ENCODE measurements at regions not wholly inside any gene's neighbourhood (a gene's known extent, or its start where the extent isn't known, plus 50 kb on each side); places are given as distances from the start of the nearest gene placed in this dataset.
"Not testable (repeated sequence)": the region's sequence is repeated elsewhere in the genome, so short reads cannot be mapped to it uniquely, and the experiment has no call there.

- TF ChIP-seq CTCF, POLR2A (IDR thresholded peaks at IDR 0.05): not testable (repeated sequence)
Measured at GRCh38 chr15:83383608-83384139, 63.5 kb upstream of the SH3GL3 start.

All from prostate gland (tissue), 2 donors.